ENCODE measurements at regions not wholly inside any gene's neighbourhood (a gene's known extent, or its start where the extent isn't known, plus 50 kb on each side); places are given as distances from the start of the nearest gene placed in this dataset.

DNA sequence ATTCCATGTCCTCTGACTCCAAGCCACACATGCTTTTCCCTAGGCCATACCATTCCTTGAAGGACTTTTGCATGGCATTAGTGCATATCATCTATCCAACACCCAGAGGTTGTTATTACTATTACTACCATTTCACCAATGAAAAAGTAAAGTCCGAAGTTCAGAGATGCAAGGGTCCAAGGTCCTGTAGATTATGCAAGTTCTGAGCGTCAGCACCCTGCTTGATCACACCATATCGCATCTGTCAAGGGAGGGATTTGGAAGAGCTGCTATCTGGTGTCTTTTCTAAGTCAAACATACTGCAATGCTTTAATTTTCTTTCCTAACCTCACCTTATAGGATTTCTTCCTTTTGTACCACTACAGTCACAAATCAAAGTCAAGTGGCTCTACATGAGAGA, 214.7 kb upstream of the CADM1 start:
- no peak overlapping the region for H3K4me3 Mint-ChIP-seq
- DNase-seq, result no peak
- H3K27ac Mint-ChIP-seq, result no peak overlapping the region
- H3K27me3 Mint-ChIP-seq, result no peaks in the 10 kb centered on the region
- H3K36me3 Mint-ChIP-seq, result no peaks in the 10 kb centered on the region
- ATAC-seq (ENCODE audit: low read depth in 2 of 2), result no peak
- H3K9me3 Mint-ChIP-seq, result peaks cover 0 to 9% (median 0%) of the 10 kb centered on the region in 7 donors
- no peaks in the 10 kb centered on the region for H3K4me1 Mint-ChIP-seq

DNA sequence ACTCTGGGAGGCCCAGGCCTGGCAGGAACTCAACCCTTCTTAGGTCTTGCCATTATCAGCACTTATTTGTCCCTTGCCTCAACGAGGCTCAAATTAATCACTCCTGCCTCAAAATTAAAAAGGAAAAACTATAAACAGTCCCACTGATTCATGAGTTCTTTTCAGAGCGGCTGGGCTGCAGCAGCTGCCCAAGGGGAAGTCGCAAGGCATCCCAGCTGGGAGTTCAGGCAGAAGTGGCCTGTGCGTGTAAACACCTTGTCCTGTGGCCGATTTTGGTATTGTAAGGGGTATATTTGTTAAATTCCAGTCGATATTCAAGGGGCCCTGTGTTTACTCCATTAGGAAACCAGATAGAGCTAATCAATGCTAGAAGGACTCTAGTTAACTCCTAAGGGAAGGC, 213.9 kb upstream of the CADM1 start:
- no peak overlapping the region for H3K4me3 Mint-ChIP-seq
- no peaks in the 10 kb centered on the region for H3K36me3 Mint-ChIP-seq
- no peaks in the 10 kb centered on the region for H3K4me1 Mint-ChIP-seq
- no peak for ATAC-seq (ENCODE audit: low read depth in 2 of 2)
- no peaks in the 10 kb centered on the region for H3K27me3 Mint-ChIP-seq
- peaks cover 0 to 9% (median 0%) of the 10 kb centered on the region in 7 donors for H3K9me3 Mint-ChIP-seq
- DNase-seq, result no peak
- no peak overlapping the region for H3K27ac Mint-ChIP-seq

DNA sequence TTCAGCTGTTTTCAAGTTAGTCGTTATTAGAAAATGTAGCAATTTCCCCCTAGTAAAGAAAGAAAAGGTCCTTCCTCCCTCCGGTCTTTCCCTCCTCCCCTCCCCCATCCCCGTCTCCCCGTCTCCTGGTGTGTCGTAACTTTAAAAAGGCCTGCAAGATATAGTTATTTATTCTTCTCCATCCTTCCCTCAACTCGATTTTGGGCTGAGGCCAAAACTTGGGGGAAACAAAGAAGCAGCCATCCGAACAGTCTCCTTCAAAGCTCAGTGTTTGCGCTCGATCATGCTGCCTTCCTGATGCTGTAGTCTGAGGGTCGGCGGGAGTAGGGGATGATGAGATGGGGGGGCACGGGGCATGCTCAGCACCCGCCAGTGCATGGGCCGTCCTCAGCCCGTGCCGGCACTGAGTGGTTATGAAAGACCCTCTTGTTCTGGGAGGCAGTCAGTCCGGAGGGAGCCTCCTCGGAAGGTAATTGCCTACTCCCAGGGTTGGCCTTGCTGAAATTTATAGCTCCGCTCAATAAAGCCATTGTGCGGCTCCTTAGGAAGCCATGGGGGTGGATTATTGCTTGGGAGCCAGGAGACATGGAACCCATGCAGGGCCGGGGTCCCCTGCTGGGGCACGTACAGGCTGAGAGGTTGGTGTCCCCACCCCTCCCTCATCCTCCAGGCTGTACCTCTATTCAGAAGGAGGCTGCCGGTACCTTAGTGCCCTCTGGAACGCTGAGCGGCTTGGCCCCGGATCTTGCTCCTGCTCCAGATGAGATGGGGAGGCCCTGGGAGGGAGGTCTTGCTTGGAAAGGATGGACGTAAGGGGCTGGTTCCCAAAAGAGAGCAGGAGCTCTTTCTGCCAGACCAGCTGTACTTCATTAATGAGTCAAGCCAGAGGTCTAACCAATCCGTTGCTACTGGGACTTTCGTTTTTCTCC, 212.7 kb upstream of the CADM1 start:
- no peaks in the 10 kb centered on the region for H3K27me3 Mint-ChIP-seq
- H3K9me3 Mint-ChIP-seq, result peaks cover 0 to 9% (median 0%) of the 10 kb centered on the region in 7 donors
- no peak for ATAC-seq (ENCODE audit: low read depth in 2 of 2)
- H3K27ac Mint-ChIP-seq, result no peak overlapping the region
- no peaks in the 10 kb centered on the region for H3K36me3 Mint-ChIP-seq
- no peak overlapping the region for H3K4me3 Mint-ChIP-seq
- DNase-seq, result no peak
- H3K4me1 Mint-ChIP-seq, result no peaks in the 10 kb centered on the region

DNA sequence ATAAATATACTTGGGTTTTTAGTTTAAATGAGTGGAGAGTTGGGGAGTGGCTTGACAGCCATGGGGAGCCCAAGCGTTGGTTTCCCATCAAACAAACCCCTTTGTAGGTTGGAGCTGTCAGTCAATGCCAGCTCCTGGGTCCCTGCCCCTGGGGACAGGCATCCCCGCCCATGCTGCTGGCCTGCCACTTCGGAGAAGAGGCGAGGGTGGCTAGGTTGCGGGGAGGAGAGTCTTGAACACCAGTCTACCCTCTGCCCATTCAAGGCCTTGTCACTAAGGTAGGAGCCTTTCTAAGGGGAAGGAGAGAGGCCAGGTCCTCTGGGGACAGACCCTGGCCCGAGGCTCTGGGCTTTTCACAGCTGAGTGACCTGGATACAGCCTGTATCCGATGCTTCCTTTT, 211.9 kb upstream of the CADM1 start:
- ATAC-seq (ENCODE audit: low read depth in 2 of 2) (no peak), DNase-seq (no peak)
- Mint-ChIP-seq H3K36me3 (no peaks in the 10 kb centered on the region), H3K9me3 (peaks cover 0 to 9% (median 0%) of the 10 kb centered on the region in 7 donors), H3K27ac (no peak overlapping the region), H3K4me3 (no peak overlapping the region), H3K4me1 (no peaks in the 10 kb centered on the region), H3K27me3 (no peaks in the 10 kb centered on the region)

DNA sequence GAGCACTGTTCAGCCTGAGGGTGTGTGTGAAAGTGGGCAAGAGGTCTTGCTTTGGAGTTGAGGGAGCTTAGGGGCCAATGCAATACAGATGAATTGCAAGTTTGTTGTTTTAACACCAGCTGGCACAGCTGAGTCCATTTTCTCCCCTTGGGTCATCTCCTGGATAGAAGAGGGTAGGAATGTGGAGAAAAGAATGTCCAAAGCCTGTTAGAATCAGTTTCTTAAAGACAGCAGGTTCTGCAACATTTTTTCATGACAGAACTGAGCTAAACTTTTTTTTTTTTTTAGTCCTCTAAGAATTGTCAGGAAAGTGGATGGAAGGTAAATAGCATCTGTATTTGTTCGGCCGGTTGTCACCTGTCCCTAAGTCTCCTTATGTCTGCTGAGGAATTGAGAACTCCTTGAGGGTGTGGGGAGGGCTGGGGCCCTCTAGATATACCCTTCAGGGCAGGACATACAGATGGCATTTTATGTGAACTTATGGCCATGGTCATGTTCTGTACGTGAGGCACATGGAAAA, 211.1 kb upstream of the CADM1 start:
- no peak for DNase-seq
- H3K4me1 Mint-ChIP-seq, result no peaks in the 10 kb centered on the region
- H3K4me3 Mint-ChIP-seq, result no peak overlapping the region
- H3K9me3 Mint-ChIP-seq, result peaks cover 0 to 9% (median 0%) of the 10 kb centered on the region in 7 donors
- no peak overlapping the region for H3K27ac Mint-ChIP-seq
- no peaks in the 10 kb centered on the region for H3K36me3 Mint-ChIP-seq
- no peak for ATAC-seq (ENCODE audit: low read depth in 2 of 2)
- no peaks in the 10 kb centered on the region for H3K27me3 Mint-ChIP-seq

GRCh38 chr11:115712296-115712695, 208.1 kb upstream of the CADM1 start:
- no peaks in the 10 kb centered on the region for H3K27me3 Mint-ChIP-seq
- H3K4me1 Mint-ChIP-seq, result peaks cover 0 to 8% (median 5%) of the 10 kb centered on the region in 3 donors
- no peak for DNase-seq
- H3K27ac Mint-ChIP-seq, result no peak overlapping the region
- no peaks in the 10 kb centered on the region for H3K36me3 Mint-ChIP-seq
- H3K9me3 Mint-ChIP-seq, result peaks cover 0 to 14% (median 5%) of the 10 kb centered on the region in 7 donors
- ATAC-seq (ENCODE audit: low read depth in 2 of 2), result no peak
- no peak overlapping the region for H3K4me3 Mint-ChIP-seq

DNA sequence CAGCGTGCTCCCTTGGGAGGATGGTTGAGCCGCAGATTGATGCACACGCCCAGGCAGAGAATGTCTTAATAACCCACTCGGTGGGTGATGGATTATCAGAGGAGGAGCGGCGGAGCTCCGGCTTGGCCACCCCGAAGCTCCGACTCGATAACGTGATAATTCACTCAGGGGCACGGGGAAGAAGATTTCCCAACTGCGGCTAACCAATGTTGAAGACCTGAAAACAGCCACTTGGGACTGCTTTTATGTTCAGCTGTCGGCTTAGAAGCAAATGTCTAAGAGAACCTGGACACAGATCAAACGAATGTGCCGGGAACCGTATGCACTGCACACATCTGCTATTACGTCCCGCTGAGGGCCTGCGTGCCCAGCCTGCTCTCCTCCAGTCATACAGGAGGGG, 206.8 kb upstream of the CADM1 start:
- DNase-seq (no peak), ATAC-seq (ENCODE audit: low read depth in 2 of 2) (no peak)
- Mint-ChIP-seq H3K9me3 (peaks cover 0 to 9% (median 5%) of the 10 kb centered on the region in 7 donors), H3K27ac (no peak overlapping the region), H3K36me3 (no peaks in the 10 kb centered on the region), H3K4me3 (no peak overlapping the region), H3K4me1 (peaks cover 0 to 8% (median 5%) of the 10 kb centered on the region in 3 donors), H3K27me3 (no peaks in the 10 kb centered on the region)

- no peak for DNase-seq
- peaks cover 0 to 8% (median 5%) of the 10 kb centered on the region in 3 donors for H3K4me1 Mint-ChIP-seq
Measured at GRCh38 chr11:115710426-115710825, 206.2 kb upstream of the CADM1 start.

DNA sequence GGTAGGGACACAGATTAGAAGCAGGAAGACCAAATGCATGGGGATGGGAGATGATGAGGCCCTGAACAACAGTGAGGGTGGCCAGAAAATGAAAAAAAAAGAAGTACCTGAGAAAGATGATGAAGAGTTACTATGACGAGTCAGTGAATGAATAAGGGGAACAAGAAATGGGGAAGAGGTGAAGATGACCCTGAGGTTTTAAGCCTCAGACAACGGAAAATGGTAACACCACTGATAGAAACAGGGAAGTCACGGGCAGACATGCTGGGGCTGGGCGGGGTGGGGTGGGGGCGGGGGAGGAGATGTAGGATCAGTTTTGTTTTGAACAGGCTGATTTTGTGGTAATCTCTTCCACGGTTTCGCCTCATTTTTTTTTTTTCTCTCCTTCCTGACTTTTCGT, 205.1 kb upstream of the CADM1 start:
- Mint-ChIP-seq H3K4me3 (no peak overlapping the region), H3K36me3 (no peaks in the 10 kb centered on the region), H3K9me3 (peaks cover 4 to 18% (median 9%) of the 10 kb centered on the region in 7 donors), H3K27ac (no peak overlapping the region), H3K27me3 (no peaks in the 10 kb centered on the region), H3K4me1 (peaks cover 0 to 8% (median 5%) of the 10 kb centered on the region in 3 donors)
- DNase-seq, result no peak
- ATAC-seq (ENCODE audit: low read depth in 2 of 2), result no peak

More at GRCh38 chr11:115710426-115710825, 206.2 kb upstream of the CADM1 start:
- Mint-ChIP-seq H3K27me3 (no peaks in the 10 kb centered on the region), H3K27ac (no peak overlapping the region), H3K4me3 (no peak overlapping the region), H3K9me3 (peaks cover 0 to 9% (median 5%) of the 10 kb centered on the region in 7 donors), H3K36me3 (no peaks in the 10 kb centered on the region)
- ATAC-seq (ENCODE audit: low read depth in 2 of 2), result no peak

- peaks cover 0 to 8% (median 5%) of the 10 kb centered on the region in 3 donors for H3K4me1 Mint-ChIP-seq
- no peak overlapping the region for H3K4me3 Mint-ChIP-seq
- H3K27me3 Mint-ChIP-seq, result no peaks in the 10 kb centered on the region
- no peak overlapping the region for H3K27ac Mint-ChIP-seq
- H3K9me3 Mint-ChIP-seq, result peaks cover 4 to 20% (median 10%) of the 10 kb centered on the region in 7 donors
- no peak for ATAC-seq (ENCODE audit: low read depth in 2 of 2)
- H3K36me3 Mint-ChIP-seq, result no peaks in the 10 kb centered on the region
- no peak for DNase-seq
Measured at GRCh38 chr11:115707180-115707905, 203.1 kb upstream of the CADM1 start.

DNA sequence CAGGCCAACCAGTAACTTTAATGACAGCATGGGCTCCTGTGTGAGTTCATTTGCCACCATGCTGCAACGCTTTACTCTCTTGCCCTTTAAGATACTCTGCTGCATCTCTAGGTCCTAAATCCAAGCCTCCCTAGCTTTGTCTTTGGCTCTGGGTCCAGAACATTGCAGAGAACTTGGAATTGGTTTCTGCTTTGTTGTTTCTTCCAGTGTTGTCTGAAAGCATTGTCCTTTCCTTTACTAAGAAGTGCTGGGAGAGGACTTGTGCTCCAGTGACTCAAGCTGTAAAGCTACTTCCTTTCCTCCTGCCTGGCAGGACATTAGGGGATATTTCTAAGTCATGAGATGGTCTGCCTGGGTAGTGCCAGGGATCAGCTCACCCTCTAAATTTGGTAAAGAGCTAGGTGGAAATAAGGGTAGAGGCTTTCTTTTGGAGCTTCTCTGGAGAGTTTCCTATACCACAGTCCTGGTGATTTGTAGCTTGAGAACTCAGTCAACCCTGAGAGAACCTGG, 202.5 kb upstream of the CADM1 start:
- no peak for ATAC-seq (ENCODE audit: low read depth in 2 of 2)
- H3K9me3 Mint-ChIP-seq, result peaks cover 4 to 20% (median 10%) of the 10 kb centered on the region in 7 donors
- no peaks in the 10 kb centered on the region for H3K36me3 Mint-ChIP-seq
- DNase-seq, result no peak
- H3K27ac Mint-ChIP-seq, result no peak overlapping the region
- H3K27me3 Mint-ChIP-seq, result no peaks in the 10 kb centered on the region
- no peak overlapping the region for H3K4me3 Mint-ChIP-seq
- peaks cover 0 to 8% (median 5%) of the 10 kb centered on the region in 3 donors for H3K4me1 Mint-ChIP-seq

DNA sequence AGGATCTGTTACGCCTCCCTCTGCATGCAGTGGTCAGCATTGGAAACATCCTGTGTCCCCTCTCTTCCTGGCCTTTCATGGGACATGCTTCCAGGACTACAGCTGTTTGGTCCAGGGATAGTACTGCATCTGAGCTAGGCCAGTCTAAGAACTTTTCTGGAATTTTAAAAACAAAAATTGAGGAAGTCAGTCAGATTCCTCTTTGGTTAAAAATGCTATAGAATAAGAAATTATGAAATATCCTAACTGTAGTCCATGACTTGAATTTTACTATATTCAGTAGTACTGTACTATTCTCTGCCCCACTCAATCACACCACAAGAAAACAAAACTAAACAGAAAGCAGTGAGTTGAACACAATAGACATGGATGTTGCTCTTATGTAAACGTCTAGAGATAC, 201.0 kb upstream of the CADM1 start:
- DNase-seq, result no peak
- ATAC-seq (ENCODE audit: low read depth in 2 of 2), result no peak
- Mint-ChIP-seq H3K4me1 (peaks cover 0 to 8% (median 5%) of the 10 kb centered on the region in 3 donors), H3K27me3 (no peaks in the 10 kb centered on the region), H3K9me3 (peaks cover 5 to 20% (median 12%) of the 10 kb centered on the region in 7 donors), H3K36me3 (no peaks in the 10 kb centered on the region), H3K4me3 (no peak overlapping the region), H3K27ac (no peak overlapping the region)

DNA sequence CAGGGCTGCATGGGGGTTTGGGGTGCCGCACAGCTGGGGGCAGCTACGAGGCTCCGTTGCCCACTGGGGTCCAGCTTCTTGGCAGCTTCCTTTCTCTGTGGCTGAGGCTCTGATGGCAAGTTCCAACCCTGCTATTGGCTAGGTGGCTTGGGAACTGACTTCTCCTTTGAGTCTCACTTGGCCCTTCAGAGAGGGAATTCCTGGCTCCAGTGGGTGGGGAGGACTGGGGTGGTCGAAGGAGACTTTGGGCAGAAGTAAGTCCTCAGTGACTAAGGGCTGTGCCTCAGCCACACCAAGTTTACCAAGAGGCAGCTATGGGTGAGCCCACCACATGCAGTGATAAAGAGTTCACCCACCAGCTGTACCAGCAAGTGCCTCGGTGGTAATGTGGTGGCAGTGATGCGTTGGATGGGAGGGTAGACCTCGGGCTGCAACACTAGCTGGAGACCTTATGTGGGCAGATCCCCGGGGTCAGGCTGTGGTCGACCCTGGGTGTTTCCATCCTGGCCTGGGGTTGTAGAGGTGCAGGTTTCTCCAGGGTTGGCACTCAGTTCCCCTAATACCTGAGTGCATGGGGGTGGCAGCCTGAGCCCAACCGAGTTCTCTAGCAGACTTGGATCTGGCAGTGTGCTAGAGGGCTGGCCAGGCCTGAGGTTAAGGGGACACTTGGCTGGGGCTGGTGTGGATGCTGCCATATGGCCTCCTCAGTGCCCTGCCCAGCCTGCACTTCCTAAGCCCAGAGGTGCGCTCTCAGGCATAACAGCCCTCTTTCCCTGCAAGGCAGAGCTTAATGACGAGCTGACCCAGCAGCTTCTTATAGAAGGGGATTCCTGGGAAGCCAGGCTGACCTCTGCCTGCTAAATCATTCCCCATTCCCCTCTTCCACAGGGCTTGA, 197.0 kb upstream of the CADM1 start:
- no peak for ATAC-seq (ENCODE audit: low read depth in 2 of 2)
- Mint-ChIP-seq H3K27ac (no peak overlapping the region), H3K36me3 (no peaks in the 10 kb centered on the region), H3K9me3 (peaks cover 5 to 24% (median 10%) of the 10 kb centered on the region in 7 donors), H3K4me1 (no peaks in the 10 kb centered on the region), H3K4me3 (peak overlapping the region in 1 of 8 donors; percentile 21), H3K27me3 (no peaks in the 10 kb centered on the region)
- no peak for DNase-seq
